Stimulated activated naive B cell treated with anti-CD40 and anti-IgM and Interleukin-4, amounts not matched to agents 10 μg/mL and 1 μg/mL and 100 μg/mL, for 72 hours (primary cell): ENCODE measurements at regions not wholly inside any gene's neighbourhood (a gene's known extent, or its start where the extent isn't known, plus 50 kb on each side); places are given as distances from the start of the nearest gene placed in this dataset.

ENCODE experiments used
- ATAC-seq, 2 donors: fragments of 150-1000 bp; cut with Tn5 transposase; replicated peaks; 2 replicates each; pipeline ENCODE4 v1.10.0; 2021; ENCODE audit warnings: moderate library complexity in 1 of 2
- DNase-seq: peaks from one replicate; pipeline ENCODE4 v3.0.0; 2021
- H3K27ac Mint-ChIP-seq: one replicate; pipeline ENCODE4 v1.8.0; 2022; ENCODE audit warnings: mild to moderate bottlenecking, mixed read lengths
- H3K27me3 Mint-ChIP-seq, 2 donors: one replicate each; pipeline ENCODE4 v1.8.0; 2022; ENCODE audit warnings: mixed read lengths in 2 of 2
- H3K36me3 Mint-ChIP-seq, 2 donors: one replicate each; pipeline ENCODE4 v1.8.0; 2022; ENCODE audit warnings: mixed read lengths in 2 of 2, mild to moderate bottlenecking in 1 of 2
- H3K4me1 Mint-ChIP-seq, 2 donors: one replicate each; pipeline ENCODE4 v1.8.0; 2022; ENCODE audit warnings: mixed read lengths in 2 of 2, mild to moderate bottlenecking in 1 of 2
- H3K4me3 Mint-ChIP-seq, 2 donors: one replicate each; pipeline ENCODE4 v1.8.0; 2022; ENCODE audit warnings: mild to moderate bottlenecking in 2 of 2, mixed read lengths in 2 of 2, moderate library complexity in 1 of 2
- H3K9me3 Mint-ChIP-seq, 2 donors: one replicate each; pipeline ENCODE4 v1.8.0; 2022; ENCODE audit warnings: mixed read lengths in 2 of 2, mild to moderate bottlenecking in 1 of 2

DNA sequence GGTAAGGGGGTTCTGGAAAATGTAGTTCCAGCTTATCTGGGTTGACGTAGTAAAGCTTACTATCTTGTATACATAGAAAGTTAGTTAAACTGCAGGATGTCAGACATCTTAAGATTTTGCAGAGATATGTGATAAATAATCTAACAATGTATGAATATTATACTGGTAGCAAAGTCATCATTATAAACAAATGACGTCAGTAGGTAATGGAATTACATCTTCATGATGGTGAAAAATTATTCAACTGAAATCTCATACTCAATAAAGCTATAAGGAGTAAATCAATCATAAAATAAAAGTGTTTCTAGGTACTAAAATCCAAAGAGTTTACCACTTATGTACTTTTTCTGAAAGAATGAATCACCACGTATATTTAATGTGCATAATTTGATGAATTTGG is 217.3 kb upstream of the CDH10 start:
- H3K27me3 Mint-ChIP-seq, result no peaks in the 10 kb centered on the region
- H3K9me3 Mint-ChIP-seq, result peaks cover 2 to 5% of the 10 kb centered on the region in 2 donors
- no peaks in the 10 kb centered on the region for H3K4me1 Mint-ChIP-seq
- ATAC-seq (no peak), DNase-seq (no peak)
- H3K36me3 Mint-ChIP-seq, result no peaks in the 10 kb centered on the region
- H3K4me3 Mint-ChIP-seq, result no peak overlapping the region
- no peak overlapping the region for H3K27ac Mint-ChIP-seq

DNA sequence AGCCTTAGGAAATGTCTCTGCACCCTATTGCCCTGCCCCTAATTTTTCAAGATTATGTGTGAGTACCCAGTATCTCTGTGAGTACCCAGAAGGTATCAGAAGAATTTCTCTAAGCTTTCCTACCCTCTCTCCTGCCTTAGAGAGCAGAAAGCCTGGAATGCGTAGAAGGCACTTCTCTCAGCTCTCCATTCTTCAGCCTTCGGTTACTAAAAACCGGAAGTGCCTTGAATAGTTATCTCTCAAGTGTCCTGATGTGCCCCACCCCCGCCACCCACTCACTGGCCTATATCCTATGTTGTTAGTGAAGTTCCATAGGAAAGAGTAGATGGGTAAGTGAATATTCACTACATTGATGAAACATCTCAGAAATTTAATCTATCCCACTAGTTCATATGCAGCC is 210.7 kb upstream of the CDH10 start:
- Mint-ChIP-seq H3K4me1 (no peaks in the 10 kb centered on the region), H3K4me3 (no peak overlapping the region), H3K27me3 (no peaks in the 10 kb centered on the region), H3K27ac (no peak overlapping the region), H3K36me3 (no peaks in the 10 kb centered on the region), H3K9me3 (peaks cover 0 to 6% of the 10 kb centered on the region in 2 donors)
- DNase-seq (no peak), ATAC-seq (no peak)

DNA sequence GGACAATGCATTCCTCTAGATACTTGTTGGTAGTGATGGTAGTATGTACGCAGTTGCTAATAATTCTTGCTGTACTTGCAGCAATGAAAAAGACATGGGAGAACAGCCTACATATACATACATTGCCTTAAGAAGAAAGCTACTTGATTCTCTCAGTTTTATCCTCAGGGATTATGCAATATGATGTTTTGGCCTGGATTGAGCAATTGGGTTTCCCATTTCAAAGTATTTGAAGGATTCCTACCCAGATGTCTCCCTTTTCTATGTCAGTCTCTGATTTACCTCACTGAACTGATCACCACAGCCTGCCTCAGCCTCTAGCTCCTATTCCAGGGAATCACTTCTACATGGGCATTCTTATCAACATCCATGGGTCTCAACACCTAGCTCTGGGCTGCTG is 210.1 kb upstream of the CDH10 start:
- no peaks in the 10 kb centered on the region for H3K4me1 Mint-ChIP-seq
- no peak overlapping the region for H3K4me3 Mint-ChIP-seq
- H3K27me3 Mint-ChIP-seq, result no peaks in the 10 kb centered on the region
- peaks cover 0 to 6% of the 10 kb centered on the region in 2 donors for H3K9me3 Mint-ChIP-seq
- DNase-seq, result no peak
- H3K36me3 Mint-ChIP-seq, result no peaks in the 10 kb centered on the region
- ATAC-seq, result no peak
- H3K27ac Mint-ChIP-seq, result no peak overlapping the region

DNA sequence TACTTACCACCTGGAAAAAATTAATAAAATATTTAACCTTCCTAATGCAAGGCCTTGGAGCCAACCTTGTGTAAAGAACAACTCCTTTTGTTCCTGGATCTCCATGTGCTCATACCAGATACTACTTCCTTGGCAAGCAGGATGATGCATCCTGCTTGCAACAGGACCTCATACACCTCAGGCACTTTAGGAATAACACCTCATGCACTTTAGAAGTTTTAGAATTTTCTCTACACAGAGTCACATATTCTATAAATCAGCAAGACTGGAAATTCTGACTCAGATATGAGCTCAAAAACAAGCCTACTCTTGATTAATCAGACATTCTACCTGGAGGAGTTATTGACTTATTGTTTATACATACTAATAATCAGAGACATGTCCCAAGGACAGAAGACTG is 209.6 kb upstream of the CDH10 start:
- ATAC-seq, result no peak
- Mint-ChIP-seq H3K36me3 (no peaks in the 10 kb centered on the region), H3K4me1 (no peaks in the 10 kb centered on the region), H3K9me3 (peaks cover 0 to 6% of the 10 kb centered on the region in 2 donors), H3K27me3 (no peaks in the 10 kb centered on the region), H3K4me3 (no peak overlapping the region), H3K27ac (no peak overlapping the region)
- no peak for DNase-seq

DNA sequence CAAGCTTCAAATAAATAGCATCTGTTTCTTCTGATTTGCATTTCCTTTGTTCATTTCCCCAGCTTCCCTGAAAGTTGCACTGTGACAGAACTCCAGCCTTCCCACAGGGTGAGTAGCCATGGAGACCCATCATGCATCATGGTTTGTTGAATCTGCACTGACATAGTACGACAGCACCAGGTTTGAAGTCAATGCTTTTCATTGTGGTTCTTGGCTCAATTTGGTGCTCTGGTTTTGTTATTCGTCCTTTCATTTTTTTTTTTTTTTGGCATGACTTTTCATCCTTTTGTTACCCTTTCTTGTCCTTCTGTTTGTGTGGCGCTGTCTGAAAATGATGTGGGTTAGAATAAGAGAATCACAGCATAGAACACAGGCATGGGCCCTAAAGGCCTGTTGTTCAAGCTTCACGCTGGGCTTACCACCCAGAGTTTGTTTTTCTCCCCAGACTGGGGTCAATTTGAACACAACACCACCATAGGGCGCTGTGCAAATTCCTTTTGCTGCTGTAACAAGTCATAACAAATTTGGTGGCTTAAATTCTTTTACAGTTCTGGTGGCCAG is 206.2 kb upstream of the CDH10 start:
- ATAC-seq, result no peak
- no peak for DNase-seq
- Mint-ChIP-seq H3K36me3 (no peaks in the 10 kb centered on the region), H3K9me3 (peaks cover 0 to 6% of the 10 kb centered on the region in 2 donors), H3K4me3 (no peak overlapping the region), H3K27me3 (no peaks in the 10 kb centered on the region), H3K27ac (no peak overlapping the region), H3K4me1 (no peaks in the 10 kb centered on the region)

DNA sequence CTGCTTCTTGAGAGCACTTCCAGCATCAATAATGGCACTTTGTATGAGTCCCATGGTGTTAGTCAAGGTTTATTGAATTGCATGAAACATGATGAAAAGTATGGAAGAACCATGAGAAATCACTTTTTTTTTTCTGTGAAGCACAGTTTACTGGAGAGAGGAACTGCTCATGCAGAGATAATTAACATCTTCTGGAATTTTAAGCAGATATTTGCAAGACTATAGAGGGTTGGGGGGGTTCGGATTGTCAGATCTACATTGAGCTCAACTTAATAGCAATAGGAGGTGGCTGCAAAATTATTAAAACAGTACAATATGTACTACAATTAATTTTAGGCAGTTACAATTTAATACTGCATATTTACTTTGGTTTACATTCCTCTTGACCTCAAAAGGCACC is 204.4 kb upstream of the CDH10 start:
- no peak overlapping the region for H3K4me3 Mint-ChIP-seq

DNA sequence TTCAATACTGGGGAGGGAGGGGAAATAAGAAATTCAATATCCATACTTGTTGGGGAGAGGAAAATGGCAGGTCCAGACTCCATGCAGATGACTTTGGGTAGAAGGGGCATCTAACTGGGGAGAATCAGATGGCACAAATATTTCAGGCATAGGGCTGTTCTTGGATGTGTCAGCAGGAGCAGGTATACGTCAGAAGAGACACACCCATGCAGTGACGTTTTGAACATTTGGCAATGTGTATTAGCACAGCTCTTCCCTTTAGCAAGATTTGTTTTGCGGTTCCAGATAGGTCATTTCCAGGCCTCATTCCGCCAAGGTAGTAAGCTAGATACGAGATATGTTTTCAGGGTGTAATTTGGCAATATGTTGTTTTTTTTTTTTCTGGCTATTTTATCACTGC is 187.2 kb upstream of the CDH10 start:
- peaks cover 3 to 9% of the 10 kb centered on the region in 2 donors for H3K9me3 Mint-ChIP-seq
- H3K4me3 Mint-ChIP-seq, result no peak overlapping the region
- DNase-seq, result no peak
- ATAC-seq, result no peak
- no peak overlapping the region for H3K27ac Mint-ChIP-seq
- H3K27me3 Mint-ChIP-seq, result no peaks in the 10 kb centered on the region
- H3K36me3 Mint-ChIP-seq, result no peaks in the 10 kb centered on the region
- H3K4me1 Mint-ChIP-seq, result no peaks in the 10 kb centered on the region

More for the DNA sequence above, 204.4 kb upstream of the CDH10 start:
- Mint-ChIP-seq H3K9me3 (no peaks in the 10 kb centered on the region), H3K27ac (no peak overlapping the region), H3K36me3 (no peaks in the 10 kb centered on the region), H3K27me3 (no peaks in the 10 kb centered on the region), H3K4me1 (no peaks in the 10 kb centered on the region)
- ATAC-seq (no peak), DNase-seq (no peak)

DNA sequence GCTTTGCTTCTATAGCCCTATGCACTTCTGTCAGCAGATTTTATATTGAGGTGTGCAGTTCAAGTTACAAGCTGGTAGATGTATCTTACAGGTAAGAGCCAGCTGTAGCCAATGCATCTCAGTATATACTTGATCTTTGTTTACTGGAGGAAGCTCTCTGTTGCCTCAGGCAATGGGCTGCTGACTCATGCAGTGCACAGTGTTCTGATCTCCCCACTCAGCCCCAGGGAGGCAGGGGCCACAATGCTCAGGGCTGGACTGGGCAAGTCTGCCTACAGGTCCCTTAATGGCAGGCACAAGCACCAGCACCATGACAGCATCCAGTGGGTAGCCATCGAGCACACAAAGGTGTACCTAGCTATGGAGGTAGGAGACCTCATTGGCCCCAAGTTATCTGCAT is 178.8 kb upstream of the CDH10 start:
- H3K9me3 Mint-ChIP-seq, result peaks cover 0 to 7% of the 10 kb centered on the region in 2 donors
- no peak overlapping the region for H3K27ac Mint-ChIP-seq
- H3K36me3 Mint-ChIP-seq, result no peaks in the 10 kb centered on the region
- no peaks in the 10 kb centered on the region for H3K27me3 Mint-ChIP-seq
- ATAC-seq, result no peak
- DNase-seq, result no peak
- no peaks in the 10 kb centered on the region for H3K4me1 Mint-ChIP-seq
- no peak overlapping the region for H3K4me3 Mint-ChIP-seq

DNA sequence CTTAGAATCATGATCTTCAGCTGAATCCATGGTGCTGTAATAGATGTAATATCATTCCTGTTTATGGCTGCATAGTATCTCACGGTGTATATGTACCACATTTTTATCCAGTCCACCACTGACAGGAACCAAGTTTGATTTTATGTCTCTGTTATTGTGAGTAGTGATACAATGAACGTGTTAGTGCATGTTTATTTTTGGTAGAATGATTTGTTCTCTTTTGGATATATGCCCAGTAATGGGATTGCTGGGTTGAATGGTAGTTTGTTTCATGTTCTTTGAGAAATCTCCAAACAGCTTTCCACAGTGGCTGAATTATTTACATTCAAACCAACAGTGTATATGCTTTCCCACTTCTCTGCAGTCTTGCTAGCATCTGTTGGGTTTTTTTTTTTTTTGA is 175.1 kb upstream of the CDH10 start:
- peaks cover 3 to 4% of the 10 kb centered on the region in 2 donors for H3K9me3 Mint-ChIP-seq
- ATAC-seq (no peak), DNase-seq (no peak)
- no peaks in the 10 kb centered on the region for H3K4me1 Mint-ChIP-seq
- H3K4me3 Mint-ChIP-seq, result no peak overlapping the region
- no peaks in the 10 kb centered on the region for H3K36me3 Mint-ChIP-seq
- H3K27me3 Mint-ChIP-seq, result no peaks in the 10 kb centered on the region
- H3K27ac Mint-ChIP-seq, result no peak overlapping the region

DNA sequence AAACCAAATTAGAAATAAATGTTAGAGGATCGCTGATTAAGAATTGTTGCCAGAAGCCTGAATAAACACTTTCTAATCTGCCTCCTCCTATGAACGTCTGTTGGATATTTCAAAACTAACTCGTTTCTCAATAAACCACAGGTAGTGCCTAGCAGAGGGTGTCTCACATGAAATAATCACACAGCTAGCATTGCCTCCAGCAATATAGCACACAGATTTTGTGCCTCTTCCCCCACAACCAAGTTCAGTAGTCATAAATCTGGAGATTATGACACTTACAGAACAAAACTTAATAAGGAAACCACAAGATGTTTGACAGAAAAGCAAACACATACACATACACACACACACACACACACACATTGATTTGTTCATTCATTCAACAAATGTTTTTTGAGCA is 173.2 kb upstream of the CDH10 start:
- H3K9me3 Mint-ChIP-seq, result peaks cover 7 to 8% of the 10 kb centered on the region in 2 donors
- no peaks in the 10 kb centered on the region for H3K27me3 Mint-ChIP-seq
- DNase-seq (no peak), ATAC-seq (no peak)
- H3K4me3 Mint-ChIP-seq, result no peak overlapping the region
- H3K27ac Mint-ChIP-seq, result no peak overlapping the region
- H3K4me1 Mint-ChIP-seq, result no peaks in the 10 kb centered on the region
- H3K36me3 Mint-ChIP-seq, result no peaks in the 10 kb centered on the region

DNA sequence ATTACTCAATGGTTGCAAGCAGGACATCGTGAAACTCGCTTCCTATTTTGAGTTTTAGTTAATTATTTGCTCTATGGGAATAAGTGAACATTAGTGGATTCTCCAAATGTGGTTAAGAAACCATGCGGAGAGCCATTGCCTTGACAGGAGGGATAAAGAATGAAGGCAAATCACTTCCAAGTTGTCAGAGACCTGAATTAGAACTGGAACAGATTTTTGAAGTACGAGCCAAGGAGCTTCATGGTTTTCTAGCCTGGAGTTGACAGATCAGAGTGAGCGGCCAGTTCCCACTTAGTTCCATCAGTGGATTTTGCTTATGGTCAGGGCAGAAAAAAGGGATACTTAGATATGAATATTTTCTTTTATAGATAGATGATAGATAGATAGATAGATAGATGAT is 171.4 kb upstream of the CDH10 start:
- H3K27me3 Mint-ChIP-seq, result no peaks in the 10 kb centered on the region
- no peak overlapping the region for H3K27ac Mint-ChIP-seq
- no peaks in the 10 kb centered on the region for H3K4me1 Mint-ChIP-seq
- H3K36me3 Mint-ChIP-seq, result no peaks in the 10 kb centered on the region
- peaks cover 7 to 8% of the 10 kb centered on the region in 2 donors for H3K9me3 Mint-ChIP-seq
- ATAC-seq, result no peak
- H3K4me3 Mint-ChIP-seq, result no peak overlapping the region
- no peak for DNase-seq

DNA sequence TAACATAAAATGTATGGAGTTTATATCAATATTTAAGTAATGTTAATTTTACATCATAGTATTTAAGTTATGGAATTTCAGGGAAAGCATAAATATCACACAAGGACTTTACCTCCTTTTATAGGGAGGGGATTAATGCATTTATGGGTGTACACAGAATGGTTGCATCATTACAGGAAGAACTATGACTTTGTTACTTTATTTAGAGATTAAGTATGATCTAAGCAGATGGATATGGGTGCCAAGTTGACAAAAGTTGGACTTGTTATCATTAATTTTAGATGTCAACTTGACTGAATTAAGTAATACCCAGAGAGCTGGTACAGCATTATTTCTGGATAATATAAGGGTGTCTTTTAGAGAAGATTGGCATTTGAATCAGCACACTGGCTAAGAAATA is 160.5 kb upstream of the CDH10 start:
- H3K36me3 Mint-ChIP-seq, result no peaks in the 10 kb centered on the region
- DNase-seq, result no peak
- H3K4me1 Mint-ChIP-seq, result no peaks in the 10 kb centered on the region
- H3K27ac Mint-ChIP-seq, result no peak overlapping the region
- ATAC-seq, result no peak
- no peaks in the 10 kb centered on the region for H3K27me3 Mint-ChIP-seq
- peaks cover 2 to 3% of the 10 kb centered on the region in 2 donors for H3K9me3 Mint-ChIP-seq
- H3K4me3 Mint-ChIP-seq, result no peak overlapping the region

DNA sequence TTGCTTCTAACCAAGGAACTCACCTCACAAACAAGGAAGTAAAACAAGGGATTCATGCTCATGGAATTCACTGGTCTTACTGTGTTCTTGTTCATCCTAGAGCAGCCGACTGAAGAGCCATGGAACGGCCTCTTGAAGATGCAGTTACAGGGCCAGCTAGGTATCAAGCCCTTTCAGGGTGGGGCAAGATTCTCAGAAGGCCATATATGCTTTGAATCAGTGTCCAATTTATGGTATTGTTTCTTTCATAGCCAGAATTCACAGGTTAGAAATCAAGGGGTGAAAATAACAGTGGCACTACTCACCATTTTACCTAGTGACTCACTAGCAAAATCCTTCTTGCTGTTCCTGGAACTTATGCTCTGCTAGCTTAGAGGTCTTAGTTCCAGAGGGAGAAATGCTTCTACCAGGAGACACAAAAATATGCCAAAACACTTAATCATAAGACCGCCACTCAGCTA is 159.5 kb upstream of the CDH10 start:
- Mint-ChIP-seq H3K27ac (no peak overlapping the region), H3K4me1 (no peaks in the 10 kb centered on the region), H3K27me3 (no peaks in the 10 kb centered on the region), H3K9me3 (peaks cover 0 to 2% of the 10 kb centered on the region in 2 donors), H3K36me3 (no peaks in the 10 kb centered on the region), H3K4me3 (no peak overlapping the region)
- ATAC-seq (no peak), DNase-seq (no peak)

DNA sequence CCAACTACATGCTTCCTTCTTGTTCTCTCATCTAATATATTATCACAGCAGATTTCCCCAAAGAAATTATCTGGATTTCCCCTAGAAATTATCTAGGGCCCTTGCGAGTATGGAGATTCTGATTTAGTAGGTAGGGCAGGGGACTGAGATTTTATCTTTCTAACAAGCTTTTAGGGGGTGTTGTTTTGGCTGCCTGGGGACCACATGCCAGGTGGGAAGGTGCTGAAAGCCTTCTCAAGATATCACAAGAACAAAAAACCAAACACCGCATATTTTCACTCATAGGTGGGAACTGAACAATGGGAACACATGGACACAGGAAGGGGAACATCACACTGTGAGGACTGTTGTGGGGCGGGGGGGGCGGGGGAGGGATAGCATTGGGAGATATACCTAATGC is 146.5 kb upstream of the CDH10 start:
- no peaks in the 10 kb centered on the region for H3K4me1 Mint-ChIP-seq
- no peak overlapping the region for H3K27ac Mint-ChIP-seq
- no peak overlapping the region for H3K4me3 Mint-ChIP-seq
- ATAC-seq, result no peak
- DNase-seq, result no peak
- H3K9me3 Mint-ChIP-seq, result peaks cover 6 to 15% of the 10 kb centered on the region in 2 donors
- H3K36me3 Mint-ChIP-seq, result no peaks in the 10 kb centered on the region
- no peaks in the 10 kb centered on the region for H3K27me3 Mint-ChIP-seq

DNA sequence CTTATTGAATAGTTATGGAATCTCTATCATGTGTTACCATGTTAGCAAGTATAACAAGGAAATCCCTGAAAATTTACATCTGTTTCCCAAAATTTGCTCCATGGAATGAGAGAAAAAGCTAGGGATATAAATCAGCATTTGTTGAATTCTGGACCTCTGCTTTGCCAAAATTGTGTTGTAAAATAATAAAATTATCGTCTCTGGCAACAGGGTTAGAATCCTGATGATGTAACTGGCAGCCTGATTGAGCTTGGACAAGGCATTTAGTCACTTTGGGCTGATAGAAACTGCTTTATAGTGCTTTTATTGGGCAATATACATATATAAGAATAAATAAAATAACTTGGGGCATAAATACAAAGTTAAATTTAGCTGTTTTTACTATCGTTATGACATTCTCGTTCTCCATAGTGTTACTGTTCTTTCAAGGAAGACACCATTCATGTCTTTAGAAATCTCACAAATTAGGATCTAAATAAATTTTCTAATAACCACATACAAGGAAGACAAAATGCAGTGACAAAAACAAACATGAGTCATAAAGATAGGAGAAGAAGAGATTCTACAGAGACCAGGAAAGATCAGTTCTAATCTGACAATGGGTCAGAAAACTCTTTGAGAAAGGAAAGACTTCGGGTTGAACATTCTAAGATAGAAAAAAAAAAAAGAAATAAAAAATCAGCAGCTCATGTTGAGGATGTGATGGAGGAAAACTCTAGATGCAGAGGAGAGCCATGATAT is 145.0 kb upstream of the CDH10 start:
- DNase-seq (no peak), ATAC-seq (no peak)
- Mint-ChIP-seq H3K36me3 (no peaks in the 10 kb centered on the region), H3K4me1 (no peaks in the 10 kb centered on the region), H3K27ac (no peak overlapping the region), H3K9me3 (peaks cover 11 to 18% of the 10 kb centered on the region in 2 donors), H3K4me3 (no peak overlapping the region), H3K27me3 (no peaks in the 10 kb centered on the region)
